Gastrocnemius medialis (tissue), 4 donors: ENCODE measurements at regions not wholly inside any gene's neighbourhood (a gene's known extent, or its start where the extent isn't known, plus 50 kb on each side); places are given as distances from the start of the nearest gene placed in this dataset.

Experiments
- ATAC-seq, 2 donors: fragments of 150-250 bp; one replicate each; pipeline ENCODE4 v1.9.1; 2016
- DNase-seq, 2 donors: peaks; one replicate each; pipeline ENCODE4 v3.0.0-alpha.2; 2019
- H3K27ac ChIP-seq, 4 donors: fragments of 200-600 bp; sonication (generic); 1 replicate in 1 of 4; 2 replicates in 3 of 4; pipeline ENCODE4 v1.5.1; 2016 to 2018; ENCODE audit warnings: mild to moderate bottlenecking in 2 of 4, moderate library complexity in 1 of 4
- H3K27me3 ChIP-seq, 3 donors: fragments of 200-600 bp; sonication (generic) in 2 of 3; 1 replicate in 1 of 3; 2 replicates in 2 of 3; pipeline versions ENCODE4 v1.5.1 to v1.6.0; 2016 to 2019; ENCODE audit warnings: mild to moderate bottlenecking in 1 of 3, moderate library complexity in 1 of 3
- H3K36me3 ChIP-seq, 2 donors: fragments of 200-600 bp; sonication (generic) in 1 of 2; one replicate each; pipeline ENCODE4 v1.5.1; 2017 to 2018
- H3K4me1 ChIP-seq, 2 donors: fragments of 200-600 bp; sonication (generic) in 1 of 2; one replicate each; pipeline ENCODE4 v1.5.1; 2016 to 2017; ENCODE audit warnings: mild to moderate bottlenecking in 2 of 2
- H3K4me3 ChIP-seq, 4 donors: fragments of 200-600 bp; sonication (generic) in 3 of 4; 1 replicate in 1 of 4; 2 replicates in 3 of 4; pipeline ENCODE4 v1.5.1; 2016 to 2019; ENCODE audit warnings: mild to moderate bottlenecking in 2 of 4
- H3K9me3 ChIP-seq, 3 donors: fragments of 200-600 bp; sonication (generic) in 2 of 3; 1 replicate in 1 of 3; 2 replicates in 2 of 3; pipeline ENCODE4 v1.5.1; 2016 to 2019
- POLR2A ChIP-seq, 2 donors: fragments of 450-650 bp; IDR thresholded peaks; one replicate each; pipeline ENCODE4 v1.6.1; 2017; ENCODE audit warnings: antibody characterized with exemption in 2 of 2, mild to moderate bottlenecking in 2 of 2, moderate library complexity in 2 of 2
- in situ Hi-C, 4 donors: fragments of 200-750 bp; cut with MboI; loops; one replicate each; pipeline versions ENCODE4 v1.15.0 to v1.8.0; 2017; ENCODE audit warnings: low sequenced_read_pairs in 4 of 4
- intact Hi-C: fragments of 100-400 bp; cut with DNase I; formaldehyde crosslinking; loops from one replicate; pipeline ENCODE4 v1.15.1; 2023; ENCODE audit warnings: low total_unique reads
- TF ChIP-seq, protein P1 (sequence below), 5 experiments: fragments of 450-650 bp in 3 of 5; fragments of 200-600 bp in 2 of 5; sonication (generic) in 2 of 5; IDR thresholded peaks in 4 of 5; conservative IDR thresholded peaks in 1 of 5; 1 replicate in 4 of 5; 2 replicates in 1 of 5; pipeline ENCODE4 v1.5.1; 2016 to 2019; ENCODE audit warnings: antibody characterized with exemption in 5 of 5, mild to moderate bottlenecking in 3 of 5, moderate library complexity in 3 of 5

DNA sequence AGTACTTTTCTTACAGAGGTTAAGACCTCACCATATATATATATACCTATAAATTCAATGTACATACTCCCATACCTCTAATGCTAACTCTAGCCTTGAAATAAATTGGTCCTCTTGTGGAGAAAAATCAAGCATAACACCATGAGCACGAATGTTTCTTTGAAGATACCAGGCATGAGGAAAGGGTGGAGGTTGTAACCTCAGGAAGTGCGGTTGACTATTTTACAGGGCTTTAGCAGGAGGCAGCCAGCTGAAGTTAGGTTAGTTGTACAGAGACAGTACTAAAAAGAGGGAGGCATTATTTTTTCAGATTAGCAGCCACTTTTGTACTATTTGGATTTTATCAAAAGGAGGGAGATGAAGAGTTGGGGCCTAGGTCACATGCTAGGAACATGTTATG lies 767.0 kb downstream of the OTOL1 start:
- Histone ChIP-seq H3K27me3 (no peaks in the 10 kb centered on the region), H3K27ac (no peak overlapping the region), H3K9me3 (no peaks in the 10 kb centered on the region), H3K4me1 (no peaks in the 10 kb centered on the region), H3K36me3 (no peaks in the 10 kb centered on the region), H3K4me3 (no peak overlapping the region)
- TF ChIP-seq POLR2A (IDR thresholded peaks at IDR 0.05) = no peak
- TF ChIP-seq, protein P1, sequence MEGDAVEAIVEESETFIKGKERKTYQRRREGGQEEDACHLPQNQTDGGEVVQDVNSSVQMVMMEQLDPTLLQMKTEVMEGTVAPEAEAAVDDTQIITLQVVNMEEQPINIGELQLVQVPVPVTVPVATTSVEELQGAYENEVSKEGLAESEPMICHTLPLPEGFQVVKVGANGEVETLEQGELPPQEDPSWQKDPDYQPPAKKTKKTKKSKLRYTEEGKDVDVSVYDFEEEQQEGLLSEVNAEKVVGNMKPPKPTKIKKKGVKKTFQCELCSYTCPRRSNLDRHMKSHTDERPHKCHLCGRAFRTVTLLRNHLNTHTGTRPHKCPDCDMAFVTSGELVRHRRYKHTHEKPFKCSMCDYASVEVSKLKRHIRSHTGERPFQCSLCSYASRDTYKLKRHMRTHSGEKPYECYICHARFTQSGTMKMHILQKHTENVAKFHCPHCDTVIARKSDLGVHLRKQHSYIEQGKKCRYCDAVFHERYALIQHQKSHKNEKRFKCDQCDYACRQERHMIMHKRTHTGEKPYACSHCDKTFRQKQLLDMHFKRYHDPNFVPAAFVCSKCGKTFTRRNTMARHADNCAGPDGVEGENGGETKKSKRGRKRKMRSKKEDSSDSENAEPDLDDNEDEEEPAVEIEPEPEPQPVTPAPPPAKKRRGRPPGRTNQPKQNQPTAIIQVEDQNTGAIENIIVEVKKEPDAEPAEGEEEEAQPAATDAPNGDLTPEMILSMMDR (IDR thresholded peaks at IDR 0.05 in 4 of 5, conservative IDR thresholded peaks at IDR 0.05 in 1 of 5) = no peak
- intact Hi-C loops (no loop called here), in situ Hi-C loops (no loop called here)
- ATAC-seq (no peak), DNase-seq (no peak)

DNA sequence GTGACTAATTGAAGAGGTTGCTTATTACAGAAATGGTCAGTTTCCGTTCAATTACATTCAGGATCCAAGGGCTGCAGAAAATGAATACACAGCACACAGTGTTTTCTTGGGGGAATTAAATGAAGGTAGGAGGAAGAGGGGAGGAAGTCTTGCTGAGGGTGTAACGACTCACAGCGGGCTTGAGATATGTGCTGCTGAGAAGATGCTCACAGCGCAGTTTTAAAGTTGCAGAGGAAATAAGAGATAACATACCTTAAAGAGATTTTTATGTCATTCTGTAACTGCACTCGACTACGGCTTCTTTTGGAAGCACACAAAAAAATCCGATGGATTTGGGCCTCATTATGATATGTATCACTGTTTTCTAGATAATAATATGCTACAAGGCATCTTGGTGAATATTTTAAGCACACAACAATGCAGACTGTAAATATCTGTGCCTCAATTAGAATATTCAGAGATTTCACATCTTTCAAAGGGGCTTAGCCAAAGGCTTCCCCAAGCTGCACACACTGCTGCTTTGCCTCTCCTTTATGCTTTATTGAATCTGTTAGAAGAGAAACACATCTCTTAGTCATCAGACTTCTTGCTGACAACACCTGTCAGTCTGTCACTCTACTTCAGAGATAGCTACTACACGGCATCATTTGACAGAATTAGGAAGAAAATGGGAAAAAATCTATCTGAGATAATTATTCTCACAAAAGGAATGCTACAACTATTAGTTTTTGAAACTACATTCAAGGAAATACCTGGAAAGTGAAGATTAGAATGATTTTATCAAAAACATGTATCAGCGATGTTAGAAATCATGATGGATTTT lies 773.2 kb downstream of the OTOL1 start:
- no peak overlapping the region for H3K27ac ChIP-seq
- TF ChIP-seq, protein P1 (IDR thresholded peaks at IDR 0.05 in 4 of 5, conservative IDR thresholded peaks at IDR 0.05 in 1 of 5) = no peak
- no peak for TF ChIP-seq POLR2A (IDR thresholded peaks at IDR 0.05)
- no peaks in the 10 kb centered on the region for H3K4me1 ChIP-seq
- no peaks in the 10 kb centered on the region for H3K27me3 ChIP-seq
- ATAC-seq (no peak), DNase-seq (no peak)
- H3K9me3 ChIP-seq = no peaks in the 10 kb centered on the region
- in situ Hi-C loops (no loop called here), intact Hi-C loops (no loop called here)
- H3K36me3 ChIP-seq = no peaks in the 10 kb centered on the region
- H3K4me3 ChIP-seq = no peak overlapping the region

DNA sequence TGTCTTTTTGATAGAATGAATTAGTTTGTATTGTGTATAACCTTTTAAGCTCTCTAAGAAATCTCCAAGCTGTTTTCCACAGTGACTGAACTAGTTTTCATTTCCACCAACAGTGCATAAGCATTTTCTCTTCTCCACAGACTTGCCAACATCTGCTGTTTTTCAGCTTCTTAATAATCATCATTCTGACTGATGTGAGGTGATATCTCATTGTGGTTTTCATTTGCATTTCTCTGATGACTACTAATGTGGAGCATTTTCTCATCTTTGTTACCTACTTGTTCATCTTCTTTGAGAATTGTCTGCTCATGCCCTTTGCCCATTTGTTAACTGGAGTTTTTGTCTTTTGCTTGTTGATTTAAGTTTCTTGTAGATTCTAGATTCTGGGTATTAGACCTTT lies 777.5 kb downstream of the OTOL1 start:
- no peak for ATAC-seq
- Histone ChIP-seq H3K9me3 (no peaks in the 10 kb centered on the region), H3K4me1 (no peaks in the 10 kb centered on the region), H3K36me3 (no peaks in the 10 kb centered on the region), H3K27me3 (no peaks in the 10 kb centered on the region), H3K4me3 (no peak overlapping the region), H3K27ac (no peak overlapping the region)
- intact Hi-C loops (no loop called here), in situ Hi-C loops (no loop called here)
- no peak for DNase-seq
- TF ChIP-seq, protein P1 (IDR thresholded peaks at IDR 0.05 in 4 of 5, conservative IDR thresholded peaks at IDR 0.05 in 1 of 5) = no peak
- TF ChIP-seq POLR2A (IDR thresholded peaks at IDR 0.05) = no peak

DNA sequence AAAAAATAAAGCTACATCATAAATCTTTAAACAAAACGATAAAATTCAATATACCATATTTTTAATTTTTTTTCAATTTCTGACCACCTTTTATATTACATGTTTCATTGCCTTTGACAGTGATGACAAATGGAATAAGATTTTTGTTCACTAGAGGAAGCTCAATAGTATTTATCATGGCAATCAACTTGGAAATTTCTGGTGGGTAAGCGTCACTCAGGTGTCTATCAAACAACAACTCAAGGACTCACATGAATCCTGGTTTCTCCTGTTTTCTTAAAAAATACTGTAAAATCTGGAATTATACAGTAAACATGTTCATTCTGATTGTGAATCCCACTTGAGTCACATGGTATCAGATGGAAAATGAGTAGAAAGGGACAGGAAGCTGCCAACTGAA lies 782.2 kb downstream of the OTOL1 start:
- Histone ChIP-seq H3K4me3 (no peak overlapping the region), H3K27me3 (no peaks in the 10 kb centered on the region), H3K36me3 (no peaks in the 10 kb centered on the region), H3K27ac (no peak overlapping the region), H3K4me1 (no peaks in the 10 kb centered on the region), H3K9me3 (no peaks in the 10 kb centered on the region)
- in situ Hi-C loops (no loop called here), intact Hi-C loops (no loop called here)
- DNase-seq (no peak), ATAC-seq (no peak)
- TF ChIP-seq, protein P1 (IDR thresholded peaks at IDR 0.05 in 4 of 5, conservative IDR thresholded peaks at IDR 0.05 in 1 of 5) = no peak
- no peak for TF ChIP-seq POLR2A (IDR thresholded peaks at IDR 0.05)
